Activated CD8-positive, alpha-beta T cell treated with anti-CD3 and anti-CD28 coated beads for 36 hours (primary cell): ENCODE measurements at regions not wholly inside any gene's neighbourhood (a gene's known extent, or its start where the extent isn't known, plus 50 kb on each side); places are given as distances from the start of the nearest gene placed in this dataset.
A peak's percentile ranks its signal among the peaks of the same experiment; 100 is the strongest.

ENCODE experiments used
- ATAC-seq: fragments of 200-7000 bp; cut with Tn5 transposase; one replicate; pipeline ENCODE4 v1.10.0; 2021; ENCODE audit warnings: mild to moderate bottlenecking, moderate library complexity
- CTCF ChIA-PET: fragments of 350-600 bp; sonication (Branson Sonifier 250); formaldehyde crosslinking; loops from one replicate; lab custom pipeline; 2021; ENCODE audit warnings: antibody characterized with exemption; lab: Charles Lee
- POLR2A ChIA-PET: fragments of 350-600 bp; sonication (Branson Sonifier 250); formaldehyde crosslinking; loops from one replicate; lab custom pipeline; 2021; ENCODE audit warnings: antibody characterized with exemption; lab: Charles Lee
- DNase-seq: peaks from one replicate; pipeline ENCODE4 v3.0.0-alpha.2; 2020
- H3K27ac Mint-ChIP-seq: one replicate; pipeline ENCODE4 v1.8.0; 2021; ENCODE audit warnings: mild to moderate bottlenecking, mixed read lengths
- H3K27me3 Mint-ChIP-seq: one replicate; pipeline ENCODE4 v1.8.0; 2021; ENCODE audit warnings: mixed read lengths
- H3K36me3 Mint-ChIP-seq: one replicate; pipeline ENCODE4 v1.8.0; 2021; ENCODE audit warnings: low read depth, mixed read lengths
- H3K4me1 Mint-ChIP-seq: one replicate; pipeline ENCODE4 v1.8.0; 2021; ENCODE audit warnings: low read depth, mixed read lengths
- H3K4me3 Mint-ChIP-seq: one replicate; pipeline ENCODE4 v1.8.0; 2021; ENCODE audit warnings: mild to moderate bottlenecking, moderate library complexity, mixed read lengths
- H3K9me3 Mint-ChIP-seq: one replicate; pipeline ENCODE4 v1.8.0; 2021; ENCODE audit warnings: mixed read lengths
- CTCF ChIP-seq: fragments of 200-600 bp; IDR thresholded peaks from one replicate; pipeline ENCODE4 v1.8.0; 2022; ENCODE audit warnings: antibody characterized with exemption, mild to moderate bottlenecking
- intact Hi-C: fragments of 100-400 bp; cut with micrococcal nuclease; formaldehyde crosslinking; loops from one replicate; pipeline ENCODE4 v1.10.0; 2022

- no peaks in the 10 kb centered on the region for H3K4me1 Mint-ChIP-seq
- H3K4me3 Mint-ChIP-seq: no peak overlapping the region
- ATAC-seq (no peak), DNase-seq (no peak)
- no peaks in the 10 kb centered on the region for H3K9me3 Mint-ChIP-seq
- POLR2A ChIA-PET: no interaction called here
- TF ChIP-seq CTCF: no peak
- H3K36me3 Mint-ChIP-seq: no peaks in the 10 kb centered on the region
- CTCF ChIA-PET: no interaction called here
- no peak overlapping the region for H3K27ac Mint-ChIP-seq
- intact Hi-C loops: no loop called here
- no peaks in the 10 kb centered on the region for H3K27me3 Mint-ChIP-seq
Measured at GRCh38 chr4:104727643-104728042, 232.9 kb upstream of the CXXC4 start.

- POLR2A ChIA-PET: no interaction called here
- CTCF ChIA-PET: no interaction called here
Measured at GRCh38 chr4:104728380-104729122, 233.9 kb upstream of the CXXC4 start.

DNA sequence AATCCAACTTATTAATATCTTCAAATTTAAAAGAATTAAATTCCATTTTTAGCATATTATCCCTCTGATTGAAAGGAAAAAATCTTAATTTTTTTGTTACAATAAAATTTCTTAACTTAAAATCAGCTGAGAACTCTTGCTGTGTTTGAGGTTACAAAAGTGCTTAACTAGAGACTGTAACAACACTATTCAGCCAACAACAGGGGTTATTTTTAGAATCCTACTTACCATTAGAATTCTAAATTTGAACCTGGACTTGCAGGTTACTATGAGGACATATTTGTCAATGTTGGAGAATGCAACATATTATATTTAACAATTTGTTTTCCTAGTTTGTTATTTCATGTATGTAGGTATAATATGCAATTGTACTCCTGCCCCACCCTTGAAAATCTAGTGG is 238.1 kb upstream of the CXXC4 start:
- no peaks in the 10 kb centered on the region for H3K9me3 Mint-ChIP-seq
- ChIA-PET CTCF (no interaction called here), POLR2A (no interaction called here)
- H3K27ac Mint-ChIP-seq: no peak overlapping the region
- DNase-seq: no peak
- intact Hi-C loops: no loop called here
- no peak for ATAC-seq
- no peak overlapping the region for H3K4me3 Mint-ChIP-seq
- peaks cover 2% of the 10 kb centered on the region for H3K27me3 Mint-ChIP-seq
- TF ChIP-seq CTCF: no peak
- H3K4me1 Mint-ChIP-seq: no peaks in the 10 kb centered on the region
- H3K36me3 Mint-ChIP-seq: no peaks in the 10 kb centered on the region

More at GRCh38 chr4:104728380-104729122, 233.9 kb upstream of the CXXC4 start:
- Mint-ChIP-seq H3K36me3 (no peaks in the 10 kb centered on the region), H3K4me1 (no peaks in the 10 kb centered on the region), H3K27me3 (no peaks in the 10 kb centered on the region), H3K9me3 (no peaks in the 10 kb centered on the region), H3K27ac (no peak overlapping the region), H3K4me3 (no peak overlapping the region)
- intact Hi-C loops: no loop called here
- no peak for TF ChIP-seq CTCF
- DNase-seq: no peak
- ATAC-seq: peak; percentile 20

- intact Hi-C loops: no loop called here
- ChIA-PET CTCF (no interaction called here), POLR2A (no interaction called here)
- Mint-ChIP-seq H3K36me3 (no peaks in the 10 kb centered on the region), H3K4me1 (no peaks in the 10 kb centered on the region), H3K4me3 (no peak overlapping the region), H3K27ac (no peak overlapping the region), H3K27me3 (peaks cover 2% of the 10 kb centered on the region), H3K9me3 (no peaks in the 10 kb centered on the region)
- DNase-seq: no peak
- TF ChIP-seq CTCF: no peak
- no peak for ATAC-seq
Measured at GRCh38 chr4:104735174-104735573, 240.5 kb upstream of the CXXC4 start.

- Mint-ChIP-seq H3K9me3 (no peaks in the 10 kb centered on the region), H3K4me3 (no peak overlapping the region), H3K27me3 (peaks cover 2% of the 10 kb centered on the region), H3K4me1 (no peaks in the 10 kb centered on the region), H3K27ac (no peak overlapping the region), H3K36me3 (no peaks in the 10 kb centered on the region)
- intact Hi-C loops: no loop called here
- ChIA-PET POLR2A (no interaction called here), CTCF (no interaction called here)
- no peak for DNase-seq
- TF ChIP-seq CTCF: no peak
- no peak for ATAC-seq
Measured at GRCh38 chr4:104740161-104740560, 245.5 kb upstream of the CXXC4 start.
